Gastrocnemius medialis (tissue), 4 donors: ENCODE measurements at regions not wholly inside any gene's neighbourhood (a gene's known extent, or its start where the extent isn't known, plus 50 kb on each side); places are given as distances from the start of the nearest gene placed in this dataset.
A peak's percentile ranks its signal among the peaks of the same experiment; 100 is the strongest.

Source experiments
- ATAC-seq, 2 donors: fragments of 150-250 bp; one replicate each; pipeline ENCODE4 v1.9.1; 2016
- DNase-seq, 2 donors: peaks; one replicate each; pipeline ENCODE4 v3.0.0-alpha.2; 2019
- H3K27ac ChIP-seq, 4 donors: fragments of 200-600 bp; sonication (generic); 1 replicate in 1 of 4; 2 replicates in 3 of 4; pipeline ENCODE4 v1.5.1; 2016 to 2018; ENCODE audit warnings: mild to moderate bottlenecking in 2 of 4, moderate library complexity in 1 of 4
- H3K27me3 ChIP-seq, 3 donors: fragments of 200-600 bp; sonication (generic) in 2 of 3; 1 replicate in 1 of 3; 2 replicates in 2 of 3; pipeline versions ENCODE4 v1.5.1 to v1.6.0; 2016 to 2019; ENCODE audit warnings: mild to moderate bottlenecking in 1 of 3, moderate library complexity in 1 of 3
- H3K36me3 ChIP-seq, 2 donors: fragments of 200-600 bp; sonication (generic) in 1 of 2; one replicate each; pipeline ENCODE4 v1.5.1; 2017 to 2018
- H3K4me1 ChIP-seq, 2 donors: fragments of 200-600 bp; sonication (generic) in 1 of 2; one replicate each; pipeline ENCODE4 v1.5.1; 2016 to 2017; ENCODE audit warnings: mild to moderate bottlenecking in 2 of 2
- H3K4me3 ChIP-seq, 4 donors: fragments of 200-600 bp; sonication (generic) in 3 of 4; 1 replicate in 1 of 4; 2 replicates in 3 of 4; pipeline ENCODE4 v1.5.1; 2016 to 2019; ENCODE audit warnings: mild to moderate bottlenecking in 2 of 4
- H3K9me3 ChIP-seq, 3 donors: fragments of 200-600 bp; sonication (generic) in 2 of 3; 1 replicate in 1 of 3; 2 replicates in 2 of 3; pipeline ENCODE4 v1.5.1; 2016 to 2019
- POLR2A ChIP-seq, 2 donors: fragments of 450-650 bp; IDR thresholded peaks; one replicate each; pipeline ENCODE4 v1.6.1; 2017; ENCODE audit warnings: antibody characterized with exemption in 2 of 2, mild to moderate bottlenecking in 2 of 2, moderate library complexity in 2 of 2
- in situ Hi-C, 4 donors: fragments of 200-750 bp; cut with MboI; loops; one replicate each; pipeline versions ENCODE4 v1.15.0 to v1.8.0; 2017; ENCODE audit warnings: low sequenced_read_pairs in 4 of 4
- intact Hi-C: fragments of 100-400 bp; cut with DNase I; formaldehyde crosslinking; loops from one replicate; pipeline ENCODE4 v1.15.1; 2023; ENCODE audit warnings: low total_unique reads
- TF ChIP-seq, protein P1 (sequence below), 5 experiments: fragments of 450-650 bp in 3 of 5; fragments of 200-600 bp in 2 of 5; sonication (generic) in 2 of 5; IDR thresholded peaks in 4 of 5; conservative IDR thresholded peaks in 1 of 5; 1 replicate in 4 of 5; 2 replicates in 1 of 5; pipeline ENCODE4 v1.5.1; 2016 to 2019; ENCODE audit warnings: antibody characterized with exemption in 5 of 5, mild to moderate bottlenecking in 3 of 5, moderate library complexity in 3 of 5

DNA sequence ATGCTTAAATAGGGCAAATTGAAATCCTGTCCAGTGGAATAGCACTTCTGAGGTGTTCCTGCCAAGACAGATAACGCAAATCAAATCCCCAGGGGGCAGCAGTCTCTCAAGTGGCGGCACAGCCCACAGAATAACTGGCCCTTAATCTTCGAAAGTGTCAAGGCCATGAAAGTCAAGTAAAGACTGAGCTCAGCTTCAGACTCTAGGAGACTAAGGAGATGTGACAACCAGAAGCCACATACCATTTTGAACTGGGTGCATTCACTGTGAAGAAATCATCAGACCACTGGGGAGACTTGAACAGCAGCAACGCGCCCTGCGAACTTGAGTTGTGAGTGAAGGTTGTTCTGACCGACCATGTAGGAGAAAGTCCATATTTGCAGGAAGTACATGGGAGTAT lies 66.0 kb upstream of the ASAP2 start:
- Histone ChIP-seq H3K4me1 (peaks cover 0 to 6% of the 10 kb centered on the region in 2 donors), H3K27ac (no peak overlapping the region), H3K27me3 (no peaks in the 10 kb centered on the region), H3K4me3 (no peak overlapping the region), H3K9me3 (no peaks in the 10 kb centered on the region), H3K36me3 (no peaks in the 10 kb centered on the region)
- intact Hi-C loops, result loop anchor here (5.0 kb wide), 2 partner anchors 232 to 268 kb away; no protein-coding TSS in a partner anchor
- no peak for ATAC-seq
- no peak for DNase-seq
- TF ChIP-seq POLR2A (IDR thresholded peaks at IDR 0.05), result no peak
- in situ Hi-C loops, result loop anchor here (5.0 to 10.0 kb wide), 3 partner anchors 192 to 282 kb away; partner anchors contain the start of genes CPSF3 (in 1 of the 4) and ITGB1BP1 (in 1 of the 4)

DNA sequence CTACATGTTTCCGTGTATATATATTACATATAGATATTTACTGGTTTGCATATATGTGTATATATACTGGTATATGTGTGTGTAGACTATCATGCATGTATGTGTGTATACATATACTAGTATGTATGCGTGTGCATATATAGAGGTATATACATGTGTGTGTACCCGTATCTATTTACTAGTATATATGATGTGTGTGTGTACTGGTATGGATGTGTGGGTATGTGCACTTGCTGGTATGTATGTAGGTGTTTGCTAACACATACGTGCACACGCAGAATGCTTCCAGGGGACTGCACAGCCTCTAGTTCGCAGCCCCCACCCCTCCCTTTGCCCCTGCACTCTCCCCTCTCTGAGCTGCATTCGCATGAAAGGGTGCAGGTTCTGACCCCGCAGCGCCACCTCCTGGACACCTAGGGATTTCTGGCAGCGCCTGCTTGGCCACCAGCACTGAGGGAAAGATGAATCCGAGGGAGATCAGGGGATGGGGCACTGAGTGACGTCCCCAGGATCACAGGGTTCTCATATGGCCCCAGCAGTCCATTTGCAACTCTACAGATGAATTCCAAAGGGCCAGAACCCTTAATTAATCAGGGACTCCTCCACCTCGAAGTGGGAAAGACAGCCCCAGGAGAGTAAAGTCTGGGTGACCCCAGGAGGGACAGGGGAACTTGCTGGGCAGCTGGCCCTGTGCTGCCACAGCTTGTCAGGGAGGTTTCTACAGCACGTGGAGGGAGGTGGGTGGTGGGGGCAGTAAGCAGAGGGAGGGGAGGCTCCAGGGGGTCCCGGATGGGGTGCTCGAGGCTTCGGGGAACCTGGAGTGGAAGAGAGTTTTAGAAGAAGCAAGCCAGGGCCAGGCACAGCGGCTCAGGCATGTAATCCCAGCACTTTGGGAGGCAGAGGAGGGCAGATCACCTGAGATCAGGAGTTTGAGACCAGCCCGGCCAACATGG lies 66.8 kb upstream of the ASAP2 start:
- Histone ChIP-seq H3K27ac (no peak overlapping the region), H3K4me3 (no peak overlapping the region), H3K9me3 (no peaks in the 10 kb centered on the region), H3K4me1 (peaks cover 0 to 6% of the 10 kb centered on the region in 2 donors), H3K27me3 (no peaks in the 10 kb centered on the region), H3K36me3 (no peaks in the 10 kb centered on the region)
- ATAC-seq (no peak), DNase-seq (peak in 1 of 2 donors; percentile 38)
- in situ Hi-C loops (loop anchor here (5.0 to 10.0 kb wide), 4 partner anchors 193 to 283 kb away; partner anchors contain the start of genes CPSF3 (in 1 of the 4) and ITGB1BP1 (in 1 of the 4)), intact Hi-C loops (loop anchor here (5.0 kb wide), 2 partner anchors 233 to 267 kb away; no protein-coding TSS in a partner anchor)
- TF ChIP-seq, protein P1, sequence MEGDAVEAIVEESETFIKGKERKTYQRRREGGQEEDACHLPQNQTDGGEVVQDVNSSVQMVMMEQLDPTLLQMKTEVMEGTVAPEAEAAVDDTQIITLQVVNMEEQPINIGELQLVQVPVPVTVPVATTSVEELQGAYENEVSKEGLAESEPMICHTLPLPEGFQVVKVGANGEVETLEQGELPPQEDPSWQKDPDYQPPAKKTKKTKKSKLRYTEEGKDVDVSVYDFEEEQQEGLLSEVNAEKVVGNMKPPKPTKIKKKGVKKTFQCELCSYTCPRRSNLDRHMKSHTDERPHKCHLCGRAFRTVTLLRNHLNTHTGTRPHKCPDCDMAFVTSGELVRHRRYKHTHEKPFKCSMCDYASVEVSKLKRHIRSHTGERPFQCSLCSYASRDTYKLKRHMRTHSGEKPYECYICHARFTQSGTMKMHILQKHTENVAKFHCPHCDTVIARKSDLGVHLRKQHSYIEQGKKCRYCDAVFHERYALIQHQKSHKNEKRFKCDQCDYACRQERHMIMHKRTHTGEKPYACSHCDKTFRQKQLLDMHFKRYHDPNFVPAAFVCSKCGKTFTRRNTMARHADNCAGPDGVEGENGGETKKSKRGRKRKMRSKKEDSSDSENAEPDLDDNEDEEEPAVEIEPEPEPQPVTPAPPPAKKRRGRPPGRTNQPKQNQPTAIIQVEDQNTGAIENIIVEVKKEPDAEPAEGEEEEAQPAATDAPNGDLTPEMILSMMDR (IDR thresholded peaks at IDR 0.05 in 4 of 5, conservative IDR thresholded peaks at IDR 0.05 in 1 of 5), result peak; percentile 32 to 74 (median 60)
- no peak for TF ChIP-seq POLR2A (IDR thresholded peaks at IDR 0.05)

DNA sequence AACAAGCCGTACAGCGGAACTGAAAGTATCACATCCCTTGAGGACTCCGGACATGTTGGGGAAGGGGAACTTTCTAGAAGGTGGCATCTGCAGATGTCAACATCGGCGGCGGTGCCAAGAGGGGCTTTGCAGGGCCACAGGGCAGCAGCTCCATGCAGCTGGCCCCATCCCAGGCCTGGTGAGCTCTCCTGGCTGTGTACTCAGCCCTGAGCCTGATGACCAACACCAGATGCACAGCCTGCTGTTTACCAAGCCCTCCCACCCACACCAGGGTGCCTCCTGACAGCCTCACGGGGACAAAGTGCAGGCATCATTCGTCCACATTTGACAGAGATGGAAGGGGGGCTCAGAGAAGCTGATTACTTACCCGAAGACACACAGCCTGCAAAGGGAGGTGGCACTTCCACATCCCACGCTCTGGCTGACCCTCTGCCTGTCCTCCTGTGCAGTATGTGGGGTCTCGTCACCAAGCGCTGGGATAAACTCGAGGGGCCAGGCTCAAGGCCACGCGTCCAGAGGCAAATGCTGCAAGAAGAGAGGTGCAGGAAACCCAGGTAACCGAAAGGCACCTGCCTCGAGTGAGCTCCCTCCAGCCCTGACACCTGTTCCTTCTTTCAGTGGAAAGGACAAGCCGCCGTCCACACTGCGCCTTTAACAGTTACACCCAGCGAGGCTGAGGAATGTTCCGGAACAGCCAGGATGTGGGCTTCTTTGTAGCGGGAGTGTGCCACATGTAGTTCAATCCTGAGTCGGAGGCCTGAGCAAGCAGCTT lies 69.0 kb upstream of the ASAP2 start:
- H3K27me3 ChIP-seq, result no peaks in the 10 kb centered on the region
- H3K27ac ChIP-seq, result no peak overlapping the region
- in situ Hi-C loops (loop anchor here in 2 of 4 donors (10.0 kb wide), 1 partner anchor 263 kb away; no protein-coding TSS in a partner anchor), intact Hi-C loops (no loop called here)
- no peak overlapping the region for H3K4me3 ChIP-seq
- DNase-seq (no peak), ATAC-seq (no peak)
- H3K4me1 ChIP-seq, result no peaks in the 10 kb centered on the region
- H3K9me3 ChIP-seq, result no peaks in the 10 kb centered on the region
- no peaks in the 10 kb centered on the region for H3K36me3 ChIP-seq
- no peak for TF ChIP-seq POLR2A (IDR thresholded peaks at IDR 0.05)
- TF ChIP-seq, protein P1 (IDR thresholded peaks at IDR 0.05 in 4 of 5, conservative IDR thresholded peaks at IDR 0.05 in 1 of 5), result no peak

DNA sequence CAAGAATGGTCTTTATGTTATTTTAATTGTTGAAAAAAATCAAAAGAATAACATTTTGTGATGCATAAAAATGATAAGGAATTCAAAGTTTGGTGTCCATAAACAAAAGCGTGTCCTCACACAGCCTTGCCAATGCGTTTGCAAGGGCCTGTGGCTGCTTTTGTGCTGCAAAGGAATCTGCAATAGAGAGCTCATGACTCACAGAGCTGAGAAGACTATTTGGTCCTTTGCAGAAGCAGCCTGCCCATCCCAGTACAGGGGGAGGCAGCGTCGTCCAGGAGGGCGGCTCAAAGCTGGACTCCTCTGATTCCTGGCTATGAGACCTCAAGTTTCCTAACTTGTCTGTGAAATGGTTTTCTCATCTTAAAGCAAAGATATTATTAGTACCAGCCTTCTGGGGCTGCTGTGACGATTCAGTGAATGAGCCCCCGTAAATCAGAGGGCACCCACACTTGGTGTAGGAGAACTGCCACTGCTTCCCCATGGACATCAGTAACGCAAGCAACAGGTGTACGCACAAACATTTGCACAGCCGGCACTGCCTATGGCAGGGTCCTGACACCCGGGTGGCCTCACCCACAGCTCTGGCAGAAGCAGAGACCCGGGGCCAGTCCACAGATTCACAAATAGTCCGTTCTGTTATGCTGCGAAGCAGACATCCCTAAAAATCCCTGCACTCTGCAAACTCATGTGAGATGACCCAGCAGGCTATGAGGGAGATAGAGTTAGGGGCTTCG lies 70.6 kb upstream of the ASAP2 start:
- DNase-seq (no peak), ATAC-seq (no peak)
- no peaks in the 10 kb centered on the region for H3K27me3 ChIP-seq
- no peaks in the 10 kb centered on the region for H3K4me1 ChIP-seq
- no peak overlapping the region for H3K27ac ChIP-seq
- TF ChIP-seq, protein P1 (IDR thresholded peaks at IDR 0.05 in 4 of 5, conservative IDR thresholded peaks at IDR 0.05 in 1 of 5), result no peak
- TF ChIP-seq POLR2A (IDR thresholded peaks at IDR 0.05), result no peak
- no peaks in the 10 kb centered on the region for H3K36me3 ChIP-seq
- H3K9me3 ChIP-seq, result no peaks in the 10 kb centered on the region
- intact Hi-C loops, result no loop called here
- no peak overlapping the region for H3K4me3 ChIP-seq
- in situ Hi-C loops, result loop anchor here in 2 of 4 donors (10.0 kb wide), 1 partner anchor 261 kb away; no protein-coding TSS in a partner anchor
